ENCODE measurements at regions not wholly inside any gene's neighbourhood (a gene's known extent, or its start where the extent isn't known, plus 50 kb on each side); places are given as distances from the start of the nearest gene placed in this dataset.

GRCh38 chr9:89845862-89846261 is 241.1 kb downstream of the GADD45G start:
- H3K9me2 ChIP-seq = no peaks in the 10 kb centered on the region
- no peak overlapping the region for H3K27ac ChIP-seq (ENCODE audit: low read depth in 2 of 2, low read length in 1 of 2)
- no peaks in the 10 kb centered on the region for H3K9me3 ChIP-seq
- ChIA-PET POLR2A (no interaction called here), CTCF (no interaction called here)
- H3K27me3 ChIP-seq (ENCODE audit: insufficient read depth) = no peaks in the 10 kb centered on the region
- H3K79me2 ChIP-seq (ENCODE audit: insufficient read depth) = no peaks in the 10 kb centered on the region
- H3K9ac ChIP-seq = no peak overlapping the region
- no peaks in the 10 kb centered on the region for H3K4me1 ChIP-seq (ENCODE audit: control insufficient read depth in 1 of 2, insufficient read depth in 2 of 2, low read depth in 1 of 2, low read length in 1 of 2)
- H3K36me3 ChIP-seq (replicated peaks in 1 of 2; ENCODE audit: control insufficient read depth in 1 of 2, insufficient read depth in 2 of 2, low read length in 1 of 2) = no peaks in the 10 kb centered on the region
- TF ChIP-seq POLR2AphosphoS5 (IDR thresholded peaks at IDR 0.05; ENCODE audit: low read depth, low read length) (no peak), FOSL2 (IDR thresholded peaks at IDR 0.05; ENCODE audit: borderline replicate concordance, low read depth) (no peak)
- 39% methylated on average over 9 of the region's 9 CpGs for WGBS (ENCODE audit: low lambda C conversion rate)
- no peak overlapping the region for H3K4me2 ChIP-seq
- no peaks in the 10 kb centered on the region for H3F3A ChIP-seq (replicated peaks; ENCODE audit: insufficient read depth)
- no peak for DNase-seq
- H2AFZ ChIP-seq (ENCODE audit: low read depth) = no peak overlapping the region
- H3K4me3 ChIP-seq (ENCODE audit: low read depth in 2 of 2, low read length in 1 of 2) = no peak overlapping the region
- H4K20me1 ChIP-seq (ENCODE audit: insufficient read depth) = no peaks in the 10 kb centered on the region

GRCh38 chr9:89848060-89849040 is 243.5 kb downstream of the GADD45G start:
- CTCF ChIA-PET = interaction anchor here (1.3 kb wide), 1 partner anchor 34 kb away, joined by 4 read pairs; no protein-coding TSS in a partner anchor
- 53% methylated on average over 16 of the region's 20 CpGs for WGBS (ENCODE audit: low lambda C conversion rate)
- H3K27ac ChIP-seq (ENCODE audit: low read depth in 2 of 2, low read length in 1 of 2) = no peak overlapping the region
- no peaks in the 10 kb centered on the region for H3F3A ChIP-seq (replicated peaks; ENCODE audit: insufficient read depth)
- no peaks in the 10 kb centered on the region for H3K9me2 ChIP-seq
- no peaks in the 10 kb centered on the region for H3K79me2 ChIP-seq (ENCODE audit: insufficient read depth)
- H4K20me1 ChIP-seq (ENCODE audit: insufficient read depth) = no peaks in the 10 kb centered on the region
- H3K27me3 ChIP-seq (ENCODE audit: insufficient read depth) = no peaks in the 10 kb centered on the region
- no peak overlapping the region for H3K4me3 ChIP-seq (ENCODE audit: low read depth in 2 of 2, low read length in 1 of 2)
- H3K36me3 ChIP-seq (replicated peaks in 1 of 2; ENCODE audit: control insufficient read depth in 1 of 2, insufficient read depth in 2 of 2, low read length in 1 of 2) = no peaks in the 10 kb centered on the region
- no peak overlapping the region for H3K9ac ChIP-seq
- no peak for DNase-seq
- H3K9me3 ChIP-seq = no peaks in the 10 kb centered on the region
- H3K4me2 ChIP-seq = no peak overlapping the region
- POLR2A ChIA-PET = no interaction called here
- no peaks in the 10 kb centered on the region for H3K4me1 ChIP-seq (ENCODE audit: control insufficient read depth in 1 of 2, insufficient read depth in 2 of 2, low read depth in 1 of 2, low read length in 1 of 2)
- H2AFZ ChIP-seq (ENCODE audit: low read depth) = no peak overlapping the region
- TF ChIP-seq CHD2 (IDR thresholded peaks at IDR 0.05; ENCODE audit: low read length, partially characterized antibody) (no peak), GATA2 (CRISPR knock-in tag; IDR thresholded peaks at IDR 0.05) (no peak), RAD21 (IDR thresholded peaks at IDR 0.05; ENCODE audit: low read length) (no peak), SIN3A (IDR thresholded peaks at IDR 0.05; ENCODE audit: borderline replicate concordance, low read depth, low read length) (no peak), REST (IDR thresholded peaks at IDR 0.05; ENCODE audit: low read depth, low read length) (no peak), POLR2AphosphoS5 (IDR thresholded peaks at IDR 0.05; ENCODE audit: low read depth, low read length) (no peak), JUND (IDR thresholded peaks at IDR 0.05) (no peak), USF2 (IDR thresholded peaks at IDR 0.05; ENCODE audit: borderline replicate concordance, low read depth, low read length) (no peak), FOSL2 (IDR thresholded peaks at IDR 0.05; ENCODE audit: borderline replicate concordance, low read depth) (no peak), CTCF (IDR thresholded peaks at IDR 0.05) (no peak), TEAD4 (IDR thresholded peaks at IDR 0.05; ENCODE audit: borderline replicate concordance, insufficient read depth) (no peak), PBX3 (IDR thresholded peaks at IDR 0.05) (no peak), RXRA (IDR thresholded peaks at IDR 0.05; ENCODE audit: borderline replicate concordance, low read depth) (no peak), RCOR1 (IDR thresholded peaks at IDR 0.05; ENCODE audit: low read length) (no peak), MXI1 (IDR thresholded peaks at IDR 0.05; ENCODE audit: low read depth, low read length) (no peak), SMC3 (IDR thresholded peaks at IDR 0.05; ENCODE audit: low read depth, low read length) (no peak), IRF3 (IDR thresholded peaks at IDR 0.05; ENCODE audit: low read depth, low read length) (no peak)

Measured in SK-N-SH (cell line).